Tongue (tissue), 1 donor: ENCODE measurements at regions not wholly inside any gene's neighbourhood (a gene's known extent, or its start where the extent isn't known, plus 50 kb on each side); places are given as distances from the start of the nearest gene placed in this dataset.
A peak's percentile ranks its signal among the peaks of the same experiment; 100 is the strongest.
"Not testable (repeated sequence)": the region's sequence is repeated elsewhere in the genome, so short reads cannot be mapped to it uniquely, and the experiment has no call there.

Experiments
- DNase-seq: peaks from one replicate; pipeline ENCODE4 v3.0.0-alpha.2; 2015

- DNase-seq: no peak
Measured at GRCh38 chr5:63201738-63202137, 623.1 kb downstream of the LRRC70 start.

GRCh38 chr5:63194126-63194525, 615.5 kb downstream of the LRRC70 start:
- DNase-seq: no peak

DNA sequence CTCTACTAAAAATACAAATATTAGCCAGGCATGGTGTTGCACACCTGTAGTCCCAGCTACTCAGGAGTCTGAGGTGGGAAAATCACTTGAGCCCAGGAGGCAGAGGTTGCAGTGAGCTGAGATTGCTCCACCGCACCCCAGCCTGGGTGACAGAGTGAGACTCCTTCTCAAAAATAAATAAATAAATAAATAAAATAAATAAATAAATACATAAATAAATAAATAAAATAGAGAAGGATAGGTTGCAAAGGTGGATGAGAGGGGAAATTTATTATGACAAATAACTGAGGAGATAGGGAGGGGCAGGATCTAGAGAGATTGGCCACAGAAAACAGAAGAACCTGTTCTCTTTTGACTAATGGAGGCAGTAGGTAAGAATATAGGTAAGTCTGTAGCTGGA, 601.6 kb downstream of the LRRC70 start:
- not testable (repeated sequence) for DNase-seq

DNA sequence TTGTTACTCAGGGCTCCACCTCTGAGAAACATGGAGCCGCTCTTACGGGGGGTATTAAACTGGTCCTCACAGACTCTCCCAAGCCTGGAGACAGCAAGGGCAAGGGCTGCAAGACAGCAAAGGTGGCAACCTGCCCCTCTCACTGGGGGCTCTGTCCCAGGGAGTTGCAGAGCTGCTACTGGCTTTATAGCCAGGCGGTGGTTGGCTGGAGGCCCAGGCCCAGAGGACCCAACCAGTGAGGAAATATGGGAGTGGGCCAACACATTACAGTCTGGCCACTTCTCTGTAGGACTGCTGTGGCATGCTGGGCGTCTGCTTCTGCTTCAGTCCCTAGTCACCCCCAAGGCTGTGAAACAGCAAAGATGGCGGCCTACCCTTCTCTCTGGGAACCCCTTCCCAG, 597.2 kb downstream of the LRRC70 start:
- no peak for DNase-seq

DNA sequence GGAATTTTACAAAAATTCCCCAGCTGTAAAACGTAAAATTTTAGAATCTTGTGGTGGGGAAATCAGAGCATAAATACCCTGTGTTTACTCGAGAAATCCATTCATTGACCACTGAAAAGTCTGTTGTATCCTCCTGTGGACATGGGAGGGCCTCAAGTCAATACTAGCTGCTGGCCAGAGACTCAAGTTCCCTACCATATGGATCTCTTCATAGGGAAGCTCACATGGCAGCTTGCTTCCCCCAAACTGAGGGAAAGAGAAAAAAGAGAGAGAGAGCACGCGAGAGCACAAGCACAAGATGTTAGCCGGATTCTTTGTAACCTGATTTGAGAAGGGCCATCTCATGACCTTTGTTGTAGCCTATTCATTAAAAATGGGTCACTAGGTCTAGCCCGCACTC, 591.9 kb downstream of the LRRC70 start:
- no peak for DNase-seq

- DNase-seq: no peak
Measured at GRCh38 chr5:63164838-63165535, 586.4 kb downstream of the LRRC70 start.

DNA sequence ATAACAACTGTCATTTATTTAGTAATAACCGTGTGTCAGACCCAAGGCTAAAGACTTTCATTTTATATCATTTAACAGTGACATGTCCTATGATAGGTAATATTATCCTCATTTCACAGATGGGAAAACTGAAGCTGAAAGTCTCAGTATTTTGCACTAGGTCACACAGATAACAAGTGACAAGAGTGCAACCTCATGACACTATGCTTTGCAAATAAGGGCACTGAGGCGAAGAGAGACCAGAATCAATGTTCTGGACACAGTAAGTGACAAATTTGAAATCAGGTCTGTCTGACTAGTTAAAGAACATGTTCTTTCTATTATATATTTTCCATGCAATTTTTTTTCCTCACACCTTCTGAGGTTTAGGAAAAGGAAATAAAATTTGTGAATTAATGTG, 585.7 kb downstream of the LRRC70 start:
- DNase-seq: no peak

- DNase-seq: no peak
Measured at GRCh38 chr5:63155310-63155631, 576.7 kb downstream of the LRRC70 start.

GRCh38 chr5:63154476-63155309, 576.1 kb downstream of the LRRC70 start:
- DNase-seq: no peak

- DNase-seq: no peak
Measured at GRCh38 chr5:63152871-63153270, 574.3 kb downstream of the LRRC70 start.

DNA sequence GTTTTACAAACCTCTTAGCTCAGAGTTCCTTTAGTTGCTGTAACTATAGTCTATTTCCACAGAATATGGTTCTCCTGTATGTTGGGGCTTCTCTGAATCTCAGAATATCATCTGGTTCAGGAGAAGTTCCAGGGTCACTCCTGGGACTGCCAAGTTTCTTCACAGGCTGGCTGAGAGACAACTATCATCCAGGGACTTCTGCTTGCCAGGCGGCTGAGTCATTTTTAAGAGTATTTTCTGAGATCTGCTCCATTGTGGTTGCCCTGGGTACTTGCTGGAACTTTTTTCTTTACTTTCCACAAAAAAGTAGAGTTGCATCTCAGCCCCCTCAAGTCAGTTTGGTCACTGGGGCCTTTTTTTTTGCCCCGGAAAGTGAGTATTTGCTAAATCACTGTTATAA, 566.5 kb downstream of the LRRC70 start:
- DNase-seq: no peak

GRCh38 chr5:63141591-63141990, 563.0 kb downstream of the LRRC70 start:
- no peak for DNase-seq

DNA sequence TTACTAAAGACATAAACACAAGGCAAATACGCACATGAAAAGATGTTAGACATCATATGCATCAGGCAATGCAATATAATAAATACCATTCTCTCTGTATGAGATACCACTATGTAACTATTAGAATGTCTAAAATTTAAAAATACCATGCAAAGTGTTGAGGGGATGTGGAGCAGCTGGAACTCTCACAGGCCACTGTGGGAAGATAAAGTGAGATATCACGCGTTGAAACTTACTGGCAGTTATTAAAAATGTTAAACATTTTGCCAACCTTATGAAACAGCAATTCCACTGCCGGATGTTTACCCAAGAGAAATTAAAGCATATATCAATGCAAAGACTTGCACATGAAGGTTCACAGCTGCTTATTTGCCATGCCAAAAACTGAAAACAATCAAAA, 556.7 kb downstream of the LRRC70 start:
- DNase-seq: no peak

GRCh38 chr5:63131626-63132285, 553.1 kb downstream of the LRRC70 start:
- DNase-seq: no peak

DNA sequence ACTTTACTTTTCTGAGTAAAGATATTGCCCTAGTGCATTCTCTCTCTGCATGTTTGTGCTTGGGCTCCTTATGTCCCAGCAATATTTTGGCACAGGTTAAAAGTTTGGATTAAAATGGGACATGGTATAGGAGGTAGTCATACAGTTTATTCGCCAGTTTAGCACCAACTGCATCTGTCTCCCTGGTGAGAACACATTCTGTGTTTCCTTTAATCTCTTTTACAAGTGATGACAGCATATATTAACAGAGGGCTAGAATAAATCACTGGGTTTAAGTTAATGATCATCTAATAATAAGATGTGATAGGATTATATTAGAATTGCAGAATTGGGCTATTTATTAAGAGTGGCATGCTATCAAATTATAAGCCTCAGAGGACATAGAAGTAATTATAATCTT, 550.1 kb downstream of the LRRC70 start:
- DNase-seq: no peak

GRCh38 chr5:63128018-63128417, 549.4 kb downstream of the LRRC70 start:
- DNase-seq: no peak

DNA sequence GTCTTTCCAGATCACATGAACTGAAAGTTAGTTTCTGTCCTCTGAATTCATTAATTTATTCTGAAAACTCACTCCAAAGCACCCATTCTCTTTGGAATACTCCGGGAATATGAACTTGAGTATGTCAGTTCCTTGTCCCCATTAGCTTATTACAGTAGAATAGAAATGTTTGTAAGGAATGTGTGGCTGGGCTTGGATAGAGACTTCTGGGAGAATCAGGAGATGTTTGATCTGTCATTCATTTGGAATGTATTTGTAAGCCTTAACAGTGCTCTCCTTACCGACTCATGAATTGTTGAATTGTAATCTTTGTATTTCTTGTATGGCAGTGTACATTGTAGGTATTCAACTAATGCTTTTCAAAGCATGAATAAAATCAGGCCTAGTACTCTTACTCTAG, 548.4 kb downstream of the LRRC70 start:
- DNase-seq: no peak

DNA sequence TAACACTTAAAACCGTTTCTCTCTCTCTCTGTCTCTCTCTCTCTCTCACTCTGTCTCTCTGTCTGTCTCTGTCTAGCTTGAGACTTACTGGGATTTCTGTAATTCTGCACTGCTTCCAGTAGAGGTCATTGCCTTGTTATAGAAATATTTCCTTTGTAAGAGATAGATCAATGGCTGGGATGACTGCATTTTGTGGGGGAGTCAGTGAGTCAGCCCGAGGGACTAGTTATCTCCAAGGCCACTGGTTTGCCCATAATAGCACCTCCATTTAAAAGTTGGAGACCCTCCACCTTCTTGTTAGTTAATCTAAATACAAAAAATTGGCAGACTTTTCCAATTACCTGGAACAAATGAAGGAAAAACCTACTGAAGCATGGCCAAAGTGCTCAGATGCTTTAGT, 547.2 kb downstream of the LRRC70 start:
- peak; percentile 7 for DNase-seq

- no peak for DNase-seq
Measured at GRCh38 chr5:63125392-63125791, 546.8 kb downstream of the LRRC70 start.

- no peak for DNase-seq
Measured at GRCh38 chr5:63124266-63124665, 545.6 kb downstream of the LRRC70 start.

- no peak for DNase-seq
Measured at GRCh38 chr5:63121471-63121870, 542.9 kb downstream of the LRRC70 start.

- no peak for DNase-seq
Measured at GRCh38 chr5:63118221-63118620, 539.6 kb downstream of the LRRC70 start.

GRCh38 chr5:63111891-63112290, 533.3 kb downstream of the LRRC70 start:
- DNase-seq: no peak

DNA sequence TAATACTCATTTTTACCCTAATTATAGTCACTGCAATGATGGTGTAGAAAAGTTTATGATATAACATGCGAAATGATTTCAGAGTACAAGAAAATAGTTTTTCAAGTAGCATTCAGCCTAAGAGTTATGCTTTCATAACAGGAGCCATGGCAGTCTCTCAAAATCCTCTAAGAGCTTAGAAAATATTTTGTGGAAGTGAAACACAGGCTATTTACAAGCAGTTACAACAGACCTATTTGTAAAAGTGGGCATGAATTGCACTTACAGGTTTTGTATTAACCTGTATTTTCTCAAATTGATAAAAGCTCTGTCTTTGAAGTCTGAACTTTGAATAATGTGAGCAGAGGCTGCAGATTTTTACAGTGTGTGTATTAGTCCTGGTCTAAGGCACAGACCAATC, 523.3 kb downstream of the LRRC70 start:
- no peak for DNase-seq
